Common myeloid progenitor, CD34-positive (primary cell): ENCODE measurements at regions not wholly inside any gene's neighbourhood (a gene's known extent, or its start where the extent isn't known, plus 50 kb on each side); places are given as distances from the start of the nearest gene placed in this dataset.

ENCODE experiments used
- CTCF ChIA-PET: fragments of 350-600 bp; sonication (Branson Sonifier 250); formaldehyde crosslinking; loops from one replicate; lab custom pipeline; 2021; ENCODE audit warnings: antibody characterized with exemption; lab: Charles Lee
- POLR2A ChIA-PET: fragments of 350-600 bp; sonication (Branson Sonifier 250); formaldehyde crosslinking; loops from one replicate; lab custom pipeline; 2021; ENCODE audit warnings: antibody characterized with exemption; lab: Charles Lee
- DNase-seq, 3 donors: peaks; one replicate each; pipeline versions ENCODE4 v3.0.0 to v3.0.0-alpha.2; 2013
- H3K27ac ChIP-seq, 2 experiments: 1 replicate in 1 of 2; 2 replicates in 1 of 2; pipeline ENCODE4 v1.7.0; 2013; ENCODE audit warnings: inconsistent platforms in 2 of 2, low read length in 2 of 2, mild to moderate bottlenecking in 2 of 2, low read depth in 1 of 2, moderate library complexity in 1 of 2; ENCODE audit not compliant: severe bottlenecking in 2 of 2, insufficient read depth in 1 of 2, poor library complexity in 1 of 2
- H3K27me3 ChIP-seq, 5 experiments: replicated peaks in 2 of 5; 1 replicate in 3 of 5; 2 replicates in 2 of 5; pipeline versions ENCODE4 v1.6.1 to v1.7.0; 2013; ENCODE audit warnings: low read length in 4 of 5, mild to moderate bottlenecking in 2 of 5, moderate library complexity in 2 of 5, inconsistent platforms in 1 of 5; ENCODE audit not compliant: insufficient read depth in 5 of 5, control insufficient read depth in 4 of 5
- H3K36me3 ChIP-seq, 4 experiments: 1 replicate in 2 of 4; 2 replicates in 2 of 4; pipeline versions ENCODE4 v1.6.1 to v1.7.0; 2013; ENCODE audit warnings: low read length in 3 of 4, control low read depth in 1 of 4, mild to moderate bottlenecking in 1 of 4; ENCODE audit not compliant: control insufficient read depth in 4 of 4, insufficient read depth in 4 of 4
- H3K4me1 ChIP-seq, 4 experiments: 1 replicate in 3 of 4; 2 replicates in 1 of 4; pipeline versions ENCODE4 v1.6.1 to v1.7.1; 2013; ENCODE audit warnings: low read length in 3 of 4, mild to moderate bottlenecking in 3 of 4, control low read depth in 1 of 4, inconsistent platforms in 1 of 4, moderate library complexity in 1 of 4; ENCODE audit not compliant: control insufficient read depth in 4 of 4, insufficient read depth in 4 of 4; ENCODE audit errors: control extremely low read depth in 1 of 4
- H3K4me3 ChIP-seq, 7 experiments: 1 replicate in 4 of 7; 2 replicates in 3 of 7; pipeline versions ENCODE4 v1.5.1 to v1.7.0; 2013; ENCODE audit warnings: mild to moderate bottlenecking in 7 of 7, low read length in 6 of 7, moderate library complexity in 6 of 7, inconsistent platforms in 2 of 7, low read depth in 2 of 7, control low read depth in 1 of 7; ENCODE audit not compliant: insufficient read depth in 4 of 7, control insufficient read depth in 1 of 7; ENCODE audit errors: extremely low read depth in 1 of 7
- H3K9me3 ChIP-seq, 5 experiments: 1 replicate in 4 of 5; 2 replicates in 1 of 5; pipeline versions ENCODE4 v1.6.1 to v1.7.1; 2013; ENCODE audit warnings: low read length in 4 of 5, mild to moderate bottlenecking in 2 of 5, inconsistent platforms in 1 of 5, low read depth in 1 of 5, moderate library complexity in 1 of 5; ENCODE audit not compliant: control insufficient read depth in 4 of 5, insufficient read depth in 2 of 5; ENCODE audit errors: control extremely low read depth in 1 of 5
- WGBS: methylation state at CpG from one replicate; pipeline ENCODE4 v1.1.5; 2013; ENCODE audit not compliant: insufficient coverage; 5-methylcytosine and 5-hydroxymethylcytosine counted together

DNA sequence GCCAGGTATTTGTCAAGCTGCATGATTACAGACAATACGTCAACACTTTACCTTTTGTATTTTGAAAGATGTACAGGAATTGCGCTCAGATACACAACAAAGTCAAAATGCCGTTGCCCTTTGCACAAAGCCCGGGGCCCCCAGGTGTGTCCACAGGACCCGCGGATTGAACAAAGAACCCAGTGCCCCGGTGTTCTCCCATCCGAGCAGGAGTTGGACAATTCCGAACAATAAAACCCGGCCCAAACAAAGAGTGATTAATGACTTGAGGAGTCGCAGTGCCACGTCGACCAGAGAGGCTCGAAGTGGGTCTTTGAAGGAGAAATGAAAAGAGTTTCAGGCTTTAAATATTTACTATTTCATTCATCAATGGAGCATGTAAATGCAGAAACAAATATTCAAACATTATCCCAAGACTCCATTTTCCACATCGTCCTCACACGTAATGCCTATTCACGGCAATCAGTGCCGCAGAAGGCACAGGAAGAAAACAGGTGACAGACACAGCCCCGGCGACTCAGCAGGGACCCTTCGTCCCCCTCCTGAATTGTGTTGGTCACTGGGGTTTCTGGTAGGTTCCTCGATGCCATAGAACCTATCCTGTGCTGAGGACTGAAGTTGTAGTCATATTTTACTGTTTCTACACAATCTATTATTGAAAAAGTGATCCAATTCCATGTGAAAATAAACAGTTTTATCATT is 70.9 kb upstream of the MGMT start:
- Histone ChIP-seq H3K36me3 (no peaks in the 10 kb centered on the region), H3K27ac (no peak overlapping the region), H3K4me3 (no peak overlapping the region), H3K9me3 (no peaks in the 10 kb centered on the region), H3K27me3 (peaks cover 0 to 3% (median 0%) of the 10 kb centered on the region in 5 experiments), H3K4me1 (no peaks in the 10 kb centered on the region)
- 94% methylated on average over 9 of the region's 22 CpGs for WGBS
- DNase-seq: no peak
- CTCF ChIA-PET: no interaction called here
- POLR2A ChIA-PET: no interaction called here

DNA sequence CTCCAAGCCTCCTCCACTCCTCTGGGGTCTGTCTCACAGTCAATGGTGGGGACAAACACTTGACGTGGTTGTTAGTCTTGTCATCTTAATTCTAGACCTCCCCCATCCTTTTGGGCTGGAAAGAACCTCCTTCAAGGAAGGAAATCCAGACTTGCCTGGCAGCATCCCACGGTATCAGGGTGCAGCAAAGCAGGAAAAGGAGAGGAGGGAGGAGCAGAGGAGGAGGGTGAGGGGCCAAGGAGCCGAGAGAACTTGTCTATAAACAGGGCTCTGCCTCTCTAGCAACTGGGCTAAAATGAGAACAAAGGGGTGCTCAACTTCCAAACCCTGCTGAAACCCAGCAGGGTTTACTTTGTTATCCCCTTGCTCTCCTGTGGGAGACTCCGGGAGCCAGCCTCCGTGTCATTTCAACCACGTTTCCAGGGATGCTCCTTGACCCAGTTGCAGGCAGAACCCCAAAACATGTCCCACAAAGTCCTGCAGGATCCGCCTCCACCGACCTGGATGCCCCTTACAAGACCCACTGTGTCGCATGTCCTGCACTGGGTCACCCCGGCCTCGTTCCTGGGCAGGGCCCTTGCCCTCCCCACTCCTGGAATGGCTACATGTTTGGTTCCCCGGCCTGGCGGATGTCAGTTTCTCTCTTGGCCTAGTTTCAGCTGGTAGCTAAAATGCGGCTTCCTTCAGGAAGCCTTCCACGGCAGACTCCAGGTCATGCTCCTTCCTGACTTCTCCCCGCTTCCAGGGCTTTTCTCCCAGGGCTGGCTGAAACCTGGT is 69.7 kb upstream of the MGMT start:
- Histone ChIP-seq H3K27ac (no peak overlapping the region), H3K27me3 (peaks cover 0 to 3% (median 0%) of the 10 kb centered on the region in 5 experiments), H3K4me3 (no peak overlapping the region), H3K36me3 (no peaks in the 10 kb centered on the region), H3K9me3 (no peaks in the 10 kb centered on the region), H3K4me1 (no peaks in the 10 kb centered on the region)
- CTCF ChIA-PET: no interaction called here
- POLR2A ChIA-PET: no interaction called here
- WGBS: 89% methylated on average over 15 of the region's 16 CpGs
- no peak for DNase-seq

DNA sequence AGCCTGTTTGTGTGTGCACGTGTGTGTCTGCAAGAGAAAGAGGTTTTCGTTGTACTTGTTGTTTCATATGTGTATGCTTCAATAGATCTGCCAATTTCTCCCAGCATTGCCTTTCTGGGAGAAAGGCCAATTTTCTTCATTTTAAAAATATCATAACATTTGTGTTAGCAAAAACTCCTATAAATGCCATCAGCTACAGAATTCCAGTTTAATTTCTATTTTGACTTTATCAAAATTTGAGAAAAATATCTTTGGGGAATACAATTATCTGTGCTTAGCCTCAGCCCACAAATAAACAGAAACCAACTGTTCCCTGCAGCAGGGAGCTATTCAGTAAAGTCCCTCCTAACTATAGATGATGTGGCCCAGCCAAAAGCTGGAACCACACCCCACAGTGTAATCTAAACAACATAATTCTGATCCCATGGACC is 68.3 kb upstream of the MGMT start:
- Histone ChIP-seq H3K9me3 (no peaks in the 10 kb centered on the region), H3K27ac (no peak overlapping the region), H3K4me3 (no peak overlapping the region), H3K27me3 (peaks cover 0 to 2% (median 0%) of the 10 kb centered on the region in 5 experiments), H3K4me1 (no peaks in the 10 kb centered on the region), H3K36me3 (no peaks in the 10 kb centered on the region)
- no CpG with 5 or more reads among the region's 2 CpGs for WGBS
- DNase-seq: no peak
- ChIA-PET POLR2A (no interaction called here), CTCF (no interaction called here)

DNA sequence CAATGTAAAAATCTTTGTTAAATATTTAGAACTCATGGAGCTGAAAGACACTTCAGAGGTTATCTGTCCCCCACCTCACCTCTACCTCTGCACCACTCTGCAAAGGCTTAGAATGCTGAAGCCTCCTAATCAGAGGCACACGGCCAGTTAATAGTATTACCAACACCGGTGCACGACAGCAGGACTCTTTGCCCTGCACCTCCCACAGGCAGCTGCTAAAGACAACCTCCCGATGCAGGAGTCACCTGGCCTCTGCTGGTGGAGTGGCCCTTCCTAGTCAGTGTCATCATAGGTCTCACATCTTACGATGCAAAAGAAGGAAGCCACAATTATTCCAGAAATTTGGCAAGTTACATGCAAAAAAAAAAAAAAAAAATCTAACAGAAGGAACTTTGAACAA is 66.6 kb upstream of the MGMT start:
- Histone ChIP-seq H3K27ac (no peak overlapping the region), H3K4me1 (no peaks in the 10 kb centered on the region), H3K9me3 (no peaks in the 10 kb centered on the region), H3K27me3 (no peaks in the 10 kb centered on the region), H3K36me3 (no peaks in the 10 kb centered on the region), H3K4me3 (no peak overlapping the region)
- ChIA-PET CTCF (interaction anchor here (0.6 to 1.0 kb wide), 2 partner anchors 9 to 480 kb away, joined by 3 read pairs; no protein-coding TSS in a partner anchor), POLR2A (no interaction called here)
- DNase-seq: no peak
- WGBS: 98% methylated on average over 4 of the region's 5 CpGs

DNA sequence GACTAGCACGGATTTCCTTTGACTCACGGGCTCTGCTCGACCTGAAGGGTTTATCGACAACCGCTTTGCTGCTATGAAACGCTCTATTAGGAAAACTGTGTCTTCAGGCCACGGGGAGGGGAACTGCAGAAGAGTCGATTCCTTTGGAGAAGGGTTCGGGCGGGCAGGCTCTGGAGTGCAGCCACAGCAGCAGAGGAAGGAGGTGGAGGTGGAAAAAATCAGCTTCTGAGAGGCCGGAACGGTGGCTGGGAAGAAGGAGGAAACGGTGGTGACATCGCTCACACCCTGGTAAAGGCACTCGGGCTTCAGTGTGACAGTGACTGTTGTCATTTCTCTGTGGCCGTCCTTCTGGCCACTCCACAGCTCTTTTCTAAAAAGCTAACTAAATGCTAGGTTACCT is 64.6 kb upstream of the MGMT start:
- Histone ChIP-seq H3K27me3 (no peaks in the 10 kb centered on the region), H3K36me3 (no peaks in the 10 kb centered on the region), H3K4me1 (no peaks in the 10 kb centered on the region), H3K27ac (no peak overlapping the region), H3K9me3 (no peaks in the 10 kb centered on the region), H3K4me3 (no peak overlapping the region)
- CTCF ChIA-PET: no interaction called here
- no peak for DNase-seq
- 97% methylated on average over 16 of the region's 16 CpGs for WGBS
- POLR2A ChIA-PET: no interaction called here

DNA sequence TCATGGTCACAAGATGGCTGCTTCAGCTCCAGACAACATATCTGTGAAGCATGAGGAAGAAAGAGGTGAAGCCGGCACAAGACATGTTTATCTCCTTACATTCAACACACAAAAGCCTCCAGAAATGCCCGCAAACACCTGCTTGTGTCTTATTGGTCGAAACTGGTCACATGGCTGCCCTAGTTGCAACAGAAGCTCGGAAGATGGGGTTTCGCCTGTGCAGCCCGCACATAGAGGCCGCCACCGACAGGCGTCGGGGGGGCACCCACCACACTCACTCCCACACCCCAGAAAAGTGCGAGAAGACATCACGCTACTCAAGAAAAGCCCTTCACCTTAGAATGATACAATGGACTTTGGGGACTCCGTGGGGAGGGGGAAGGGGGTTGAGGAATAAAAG is 63.0 kb upstream of the MGMT start:
- ChIA-PET POLR2A (no interaction called here), CTCF (no interaction called here)
- 96% methylated on average over 4 of the region's 13 CpGs for WGBS
- H3K36me3 ChIP-seq: no peaks in the 10 kb centered on the region
- no peak for DNase-seq
- H3K4me3 ChIP-seq: no peak overlapping the region
- H3K4me1 ChIP-seq: no peaks in the 10 kb centered on the region
- no peaks in the 10 kb centered on the region for H3K9me3 ChIP-seq
- no peaks in the 10 kb centered on the region for H3K27me3 ChIP-seq
- no peak overlapping the region for H3K27ac ChIP-seq

DNA sequence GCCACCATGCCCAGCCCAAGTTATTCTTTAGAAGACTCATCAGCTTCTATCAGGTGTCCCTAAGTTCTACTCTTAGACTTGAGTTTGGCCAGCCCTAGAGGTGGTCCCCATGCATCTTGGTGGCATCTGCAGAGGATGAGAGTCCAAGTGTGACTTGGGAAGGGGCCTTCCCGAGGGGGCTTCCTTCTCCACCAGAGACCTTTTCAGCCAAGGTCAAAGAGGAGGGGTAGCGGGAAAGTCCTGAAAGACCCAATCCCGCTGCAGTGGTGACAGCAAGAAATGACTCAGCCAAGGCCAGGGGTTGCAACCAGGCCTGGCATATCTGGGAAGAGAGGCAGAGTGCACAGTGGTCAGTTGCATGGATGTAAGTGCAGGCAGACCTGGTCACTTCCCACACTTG is 61.7 kb upstream of the MGMT start:
- no peak overlapping the region for H3K4me3 ChIP-seq
- H3K27me3 ChIP-seq: no peaks in the 10 kb centered on the region
- no peak overlapping the region for H3K27ac ChIP-seq
- ChIA-PET POLR2A (no interaction called here), CTCF (no interaction called here)
- no peaks in the 10 kb centered on the region for H3K36me3 ChIP-seq
- WGBS: 100% methylated on average over 1 of the region's 3 CpGs
- H3K4me1 ChIP-seq: no peaks in the 10 kb centered on the region
- no peaks in the 10 kb centered on the region for H3K9me3 ChIP-seq
- no peak for DNase-seq
